Fibroblast of skin of abdomen (primary cell): ENCODE measurements at regions not wholly inside any gene's neighbourhood (a gene's known extent, or its start where the extent isn't known, plus 50 kb on each side); places are given as distances from the start of the nearest gene placed in this dataset.

Source experiments
- DNase-seq: peaks from one replicate; pipeline ENCODE4 v3.0.0-alpha.2; 2013

DNA sequence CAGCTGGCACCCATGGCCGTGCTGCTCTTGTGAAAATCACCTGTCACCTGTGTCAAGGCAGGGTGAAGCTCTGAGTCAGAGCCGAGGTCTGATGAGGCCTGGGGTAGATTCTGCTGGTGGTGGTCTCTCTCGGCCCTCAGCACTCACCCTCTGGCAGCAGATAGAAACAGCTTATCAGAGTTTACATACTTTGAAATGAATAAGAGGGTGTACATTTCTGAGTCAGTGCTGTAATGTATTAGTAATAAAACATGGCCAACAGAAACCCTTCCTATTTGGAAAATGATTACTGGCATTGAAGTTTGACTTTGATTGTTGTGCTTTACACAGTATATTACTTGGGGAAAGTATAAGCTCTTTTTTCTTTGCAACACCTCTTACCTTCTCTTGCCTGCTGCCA lies 228.8 kb downstream of the SNX10 start:
- no peak for DNase-seq

DNA sequence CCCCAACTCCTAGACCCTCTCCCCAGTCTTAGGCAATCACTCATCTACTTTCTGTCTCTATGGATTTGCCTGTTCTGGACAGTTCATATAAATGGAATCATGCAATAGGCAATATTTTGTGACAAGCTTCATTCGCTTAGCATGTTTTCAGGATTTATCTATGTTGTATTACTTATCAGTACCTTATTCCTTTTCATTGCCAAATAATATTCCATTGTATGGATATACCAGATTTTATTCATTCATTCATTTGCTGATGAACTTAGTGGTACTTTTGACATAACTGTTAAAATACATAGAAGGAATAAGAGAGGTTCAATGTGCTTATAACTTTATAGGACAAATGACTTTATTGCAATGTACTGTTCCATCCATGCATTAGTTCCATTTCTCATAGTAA lies 231.0 kb downstream of the SNX10 start:
- DNase-seq, result no peak

DNA sequence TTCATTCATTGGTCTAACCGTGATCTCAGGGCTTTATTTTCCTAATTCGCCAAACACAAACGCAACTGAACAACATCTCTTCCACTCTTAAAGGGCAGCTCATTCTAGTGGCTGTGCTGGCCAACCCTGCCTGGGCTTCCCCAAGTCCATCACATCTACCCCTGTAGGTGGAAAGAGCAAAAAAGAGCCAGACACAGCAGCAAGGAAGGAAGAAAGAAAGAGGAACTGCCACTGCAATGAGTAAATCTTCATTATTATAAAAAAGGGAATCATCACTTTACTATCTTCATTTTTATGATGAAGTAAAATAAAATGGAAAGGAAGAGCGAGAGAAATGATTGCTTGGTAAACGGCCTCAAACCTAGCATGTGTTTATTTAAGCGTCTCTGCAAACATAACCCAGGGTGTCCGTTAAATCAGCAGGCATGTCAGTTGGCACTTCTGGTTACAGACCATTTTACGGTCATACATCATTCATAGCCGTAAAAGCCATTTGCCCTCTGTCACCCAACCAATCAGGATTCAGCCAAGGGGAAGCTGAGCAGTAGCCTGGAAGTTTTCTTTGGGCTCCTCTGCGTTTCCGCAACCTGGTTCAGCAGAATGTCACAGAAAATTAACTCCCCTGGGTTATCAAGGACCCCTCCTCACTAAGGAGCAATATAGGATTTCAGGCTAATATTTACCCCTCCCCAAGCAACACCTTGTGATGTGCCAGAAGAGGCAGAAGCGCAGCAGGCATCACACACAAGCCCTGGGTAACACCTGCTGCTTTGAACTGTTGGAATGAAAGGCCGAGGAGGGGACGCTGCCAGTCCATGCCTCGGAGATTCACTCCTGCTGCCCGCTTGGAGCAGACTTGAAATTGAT lies 234.0 kb downstream of the SNX10 start:
- no peak for DNase-seq

DNA sequence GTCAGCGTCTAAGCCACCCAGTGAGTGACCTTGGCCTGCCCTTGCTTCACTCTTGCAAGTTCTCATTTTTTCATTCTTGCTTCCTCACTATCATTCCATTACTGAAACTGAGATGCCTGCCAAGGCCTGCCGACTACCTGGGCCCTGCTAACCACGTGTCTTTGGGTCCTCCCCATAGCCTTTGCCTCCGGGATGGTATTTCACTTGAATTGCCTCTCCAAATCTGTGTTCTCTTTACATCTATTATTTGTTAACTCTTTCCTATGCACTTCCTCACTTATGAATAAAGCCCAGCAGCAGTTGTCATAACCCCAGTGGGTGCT lies 234.6 kb downstream of the SNX10 start:
- no peak for DNase-seq

DNA sequence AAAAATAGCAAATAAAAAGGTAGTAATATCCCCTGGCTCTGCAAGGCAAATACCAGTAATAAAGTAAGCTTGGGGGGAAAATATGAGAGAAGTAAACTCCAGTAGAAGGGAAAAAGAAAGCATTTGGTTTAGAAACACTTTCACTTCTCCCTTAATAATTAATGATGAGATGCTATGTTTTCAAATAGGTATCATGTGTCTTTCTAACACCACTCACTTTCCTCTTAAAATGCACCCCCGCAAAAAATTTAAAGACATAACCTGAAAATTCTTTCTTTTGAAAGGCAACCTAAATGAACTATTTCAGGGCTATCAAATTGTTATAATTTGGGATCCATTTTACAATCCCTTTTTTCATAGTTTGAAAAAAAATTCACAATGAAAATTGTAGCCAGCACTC lies 240.3 kb downstream of the SNX10 start:
- no peak for DNase-seq

DNA sequence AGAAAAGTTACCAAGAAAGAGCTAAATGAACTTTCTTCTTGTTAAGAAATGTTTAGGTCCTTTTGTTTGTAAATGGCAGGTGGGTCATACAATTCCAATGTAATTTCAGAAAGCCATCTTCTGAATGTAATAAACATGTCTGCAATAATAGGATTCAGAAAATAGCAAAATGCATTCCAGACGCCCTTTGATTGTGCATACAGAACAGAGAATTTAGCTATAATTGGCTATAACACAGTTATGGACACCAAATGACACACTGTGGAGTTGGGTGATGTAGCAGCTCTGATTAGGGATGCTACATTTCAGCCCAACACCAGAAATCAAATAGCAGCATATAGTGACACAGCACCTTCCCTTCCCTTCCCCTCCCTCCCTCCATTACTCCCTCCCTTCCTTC lies 240.8 kb downstream of the SNX10 start:
- DNase-seq, result no peak

DNA sequence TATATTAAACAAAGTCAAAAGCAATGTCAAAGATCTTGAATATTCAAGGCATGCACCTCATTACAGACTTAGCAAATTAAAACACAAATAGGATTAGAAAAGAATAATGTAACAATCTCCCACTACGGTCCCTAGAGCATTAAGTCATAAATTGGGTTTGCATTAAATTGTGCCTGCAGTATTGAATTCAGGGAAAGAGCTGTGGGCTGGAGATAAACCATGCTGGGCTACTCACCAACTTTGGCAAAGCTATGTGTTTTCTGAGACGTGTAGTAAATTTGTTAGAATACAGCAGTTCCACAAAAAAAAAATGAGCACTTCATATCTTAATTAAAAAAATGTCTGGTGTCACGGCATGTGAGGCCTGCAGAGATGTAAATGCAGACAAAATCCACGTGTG lies 241.6 kb downstream of the SNX10 start:
- no peak for DNase-seq

DNA sequence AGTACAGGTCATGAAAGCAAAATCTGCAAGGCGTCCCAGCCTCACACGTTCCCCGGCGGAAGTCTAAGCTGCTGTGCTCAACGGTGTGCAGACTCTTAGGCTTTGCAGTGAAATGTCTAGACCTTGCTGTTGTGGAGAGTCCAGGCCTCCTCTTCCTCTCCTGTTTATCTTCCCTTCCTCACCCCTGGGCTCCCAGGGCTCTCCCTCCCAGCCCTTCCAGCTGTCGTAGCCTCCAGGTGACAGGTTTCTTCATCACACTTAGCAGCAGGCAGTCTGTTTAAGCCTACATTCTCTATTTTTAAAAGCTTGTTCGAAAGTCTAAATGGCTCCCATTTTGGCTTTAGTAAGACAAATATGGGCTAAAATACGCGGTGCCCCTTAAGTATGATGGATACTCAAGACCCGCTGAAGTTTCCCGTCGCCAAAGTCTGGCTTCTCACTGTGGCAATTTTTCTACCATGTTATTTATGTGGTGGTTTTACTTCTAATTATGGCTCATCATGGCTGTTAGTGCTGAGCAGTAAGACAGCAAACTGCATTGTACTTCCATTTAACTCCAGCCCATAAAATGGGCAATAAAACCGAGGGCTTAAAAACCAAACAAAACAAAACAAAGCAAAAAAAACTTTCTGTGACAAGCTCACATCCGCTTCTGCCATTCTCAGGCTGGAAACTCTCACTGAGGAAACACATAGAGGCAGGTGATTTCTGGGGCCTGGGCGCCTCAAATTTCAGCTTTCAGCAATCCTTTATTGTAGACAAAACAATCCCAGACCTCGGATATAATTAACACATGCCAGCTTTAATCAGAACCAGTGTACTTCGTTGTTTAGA lies 243.2 kb downstream of the SNX10 start:
- no peak for DNase-seq

DNA sequence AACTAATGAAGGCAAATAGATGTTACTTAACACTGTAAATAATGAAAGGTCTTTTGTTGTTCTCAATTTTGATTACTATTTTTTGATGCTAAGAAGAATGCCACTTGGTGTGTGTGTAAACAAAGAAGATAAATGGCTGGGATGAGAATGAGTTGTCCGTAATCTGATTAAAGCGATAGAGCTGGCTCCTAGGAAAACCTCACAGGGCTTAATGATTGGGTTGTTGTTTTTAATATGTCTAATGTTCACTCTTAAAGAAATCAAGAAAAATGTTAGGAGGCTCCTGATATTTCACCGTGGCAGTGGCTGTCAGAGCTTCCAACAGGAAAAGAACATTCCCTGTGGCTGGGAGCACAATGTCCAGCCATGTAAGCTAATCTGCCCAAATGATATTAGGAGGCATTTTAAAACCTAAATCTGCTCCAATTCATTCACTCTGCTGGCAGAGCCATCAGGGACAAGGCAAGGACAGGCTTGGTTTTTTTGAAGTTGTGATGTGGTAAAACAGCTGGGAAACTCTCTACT lies 243.9 kb downstream of the SNX10 start:
- no peak for DNase-seq

DNA sequence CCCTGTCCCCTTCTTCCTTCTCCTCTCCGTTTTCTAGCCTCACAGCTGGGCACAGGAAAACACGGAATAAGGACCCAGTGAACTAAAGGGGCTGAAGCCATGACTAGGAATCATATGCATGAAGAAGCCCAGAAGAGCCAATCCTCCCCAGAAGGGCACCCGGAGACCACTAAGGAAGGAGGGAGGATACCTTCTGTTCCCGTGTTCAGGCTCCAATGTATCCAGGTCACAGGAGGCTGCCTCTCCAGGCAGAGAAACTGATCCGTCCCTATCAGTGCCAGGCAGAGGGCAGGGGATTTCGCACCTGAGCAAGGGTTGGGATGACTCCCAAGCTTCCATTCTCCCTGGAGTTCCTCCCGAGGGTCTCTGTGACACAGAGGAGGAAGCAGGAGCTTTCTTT lies 246.6 kb downstream of the SNX10 start:
- no peak for DNase-seq

DNA sequence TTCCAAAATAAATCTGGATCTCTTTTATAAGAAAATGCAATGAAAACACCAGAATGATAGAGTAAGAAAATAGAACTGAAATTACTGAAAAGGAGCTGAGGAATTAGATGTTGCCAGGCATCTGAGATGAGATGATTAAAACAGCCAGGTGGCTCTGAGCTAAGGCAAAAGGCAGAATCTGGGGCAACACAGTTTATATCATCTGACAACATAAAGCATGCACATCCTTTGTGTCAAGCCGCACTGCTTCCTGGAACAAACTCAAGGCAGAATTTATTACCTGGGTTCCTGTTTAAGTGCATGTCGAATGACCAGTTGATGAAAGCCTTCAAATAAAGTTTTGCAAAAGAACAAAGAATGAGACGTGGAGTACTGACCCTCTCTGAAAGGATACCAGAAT lies 247.0 kb downstream of the SNX10 start:
- DNase-seq, result no peak

DNA sequence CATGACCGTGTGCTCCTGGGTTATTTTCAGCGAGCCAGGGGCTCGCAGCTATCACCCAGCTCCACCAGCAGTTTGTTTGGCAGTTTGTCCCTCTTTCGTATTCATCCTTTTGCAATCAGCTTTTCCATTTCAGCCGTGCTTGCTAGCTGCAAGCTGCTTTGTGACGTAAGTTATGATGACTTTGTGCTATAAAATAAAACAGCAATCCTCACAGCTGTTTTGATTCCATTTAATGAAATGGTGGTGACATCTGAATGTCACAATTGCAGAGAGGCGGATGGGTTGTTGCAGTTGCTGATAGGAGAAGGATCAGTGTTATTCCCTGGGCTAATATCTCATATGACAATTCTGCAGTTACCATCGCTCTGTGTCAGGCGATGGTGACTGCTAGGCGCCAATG lies 251.7 kb downstream of the SNX10 start:
- no peak for DNase-seq

DNA sequence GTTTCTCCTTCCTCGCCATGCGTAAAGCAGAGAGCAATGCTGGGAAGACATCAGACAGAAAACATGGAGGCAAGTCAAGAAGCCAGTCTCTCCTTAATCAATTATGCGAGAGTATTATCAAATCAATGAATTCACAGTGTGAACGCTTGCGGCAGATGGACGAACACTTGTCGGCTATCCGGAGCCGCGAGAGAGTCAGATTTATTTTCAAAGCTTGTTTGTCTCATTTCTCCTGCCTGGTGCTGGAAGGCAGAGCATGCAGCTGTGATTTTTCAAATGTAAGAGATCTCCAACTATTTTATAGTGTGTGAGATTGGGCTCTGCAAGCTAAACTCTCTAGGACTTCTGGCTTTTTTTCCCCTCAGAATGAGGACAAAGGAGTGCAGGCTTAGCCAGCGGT lies 252.3 kb downstream of the SNX10 start:
- no peak for DNase-seq

DNA sequence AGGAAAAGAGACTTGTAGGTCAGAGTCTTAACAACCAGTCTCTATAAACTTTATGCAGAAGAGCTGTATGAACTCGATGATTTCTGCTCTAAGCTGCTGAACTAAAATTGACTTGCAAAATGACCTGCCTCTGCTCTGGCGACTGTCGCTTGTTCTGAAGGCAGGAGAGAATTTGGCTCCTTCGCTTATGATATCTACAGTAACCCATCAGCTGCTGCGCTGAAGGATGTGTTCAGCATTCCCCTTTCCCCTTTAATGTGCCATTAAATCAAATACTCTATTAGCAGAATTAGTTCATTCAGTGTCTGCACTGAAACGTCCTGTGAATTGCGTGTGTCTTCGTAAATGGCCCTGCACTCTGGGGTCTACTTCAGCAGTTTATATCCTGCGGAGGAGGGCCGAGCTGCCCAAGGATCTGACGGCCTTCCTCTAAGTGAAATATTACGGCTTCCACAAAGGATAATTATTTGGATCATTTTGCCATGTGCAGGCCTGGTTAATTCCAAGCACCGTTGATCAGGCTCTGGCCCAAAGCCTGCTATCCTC lies 254.9 kb downstream of the SNX10 start:
- DNase-seq, result no peak

DNA sequence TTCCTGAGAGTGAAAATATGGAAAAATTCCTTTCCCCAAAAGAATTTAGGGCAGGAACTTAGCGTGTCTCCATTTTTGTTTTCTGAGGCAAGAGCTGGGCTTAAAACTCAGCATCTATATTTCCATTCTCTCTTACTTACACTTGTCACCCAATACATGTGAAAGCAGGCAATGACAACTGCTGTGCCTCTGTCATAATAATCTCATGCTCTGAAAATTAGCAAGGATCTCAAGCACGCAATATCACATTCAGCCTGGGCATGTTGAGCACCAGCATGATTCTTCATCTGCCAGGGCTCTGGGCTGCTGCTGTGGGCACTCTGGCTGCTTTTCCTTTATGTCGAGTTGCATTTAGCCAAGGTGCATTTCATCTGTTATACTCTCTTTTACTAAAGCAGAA lies 255.5 kb downstream of the SNX10 start:
- no peak for DNase-seq

DNA sequence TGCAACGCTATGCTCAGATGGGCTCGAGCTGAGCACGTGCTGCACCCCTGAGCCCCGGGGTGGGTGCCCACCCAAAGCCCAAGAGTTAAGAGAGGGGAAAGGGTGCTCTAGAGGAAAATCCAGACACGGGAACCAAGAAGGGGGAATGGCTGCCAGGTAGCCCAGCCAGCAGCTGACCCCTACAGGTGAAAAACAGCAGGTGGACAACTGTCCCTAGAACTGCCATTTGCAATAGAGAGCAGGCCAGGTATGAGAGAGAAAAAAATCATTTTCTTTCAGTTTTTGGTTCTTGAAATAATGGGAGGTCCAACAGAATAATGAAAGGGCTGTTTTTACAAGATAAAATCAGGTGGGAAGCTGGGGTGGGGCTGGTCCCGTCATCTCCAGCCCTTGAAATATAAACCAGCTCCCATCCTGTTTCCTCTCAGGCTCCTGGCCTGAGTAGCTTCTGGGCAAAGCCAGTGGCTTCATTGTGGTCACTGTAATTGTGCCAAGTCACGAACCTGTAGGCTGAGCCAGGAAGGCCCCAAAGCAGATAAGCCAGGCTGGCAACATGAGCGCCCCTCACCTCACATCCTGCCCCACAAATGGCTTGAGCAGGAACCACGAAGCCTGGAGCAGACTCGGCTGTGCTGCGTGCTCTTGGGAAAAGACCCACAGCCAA lies 257.8 kb downstream of the SNX10 start:
- DNase-seq, result no peak

DNA sequence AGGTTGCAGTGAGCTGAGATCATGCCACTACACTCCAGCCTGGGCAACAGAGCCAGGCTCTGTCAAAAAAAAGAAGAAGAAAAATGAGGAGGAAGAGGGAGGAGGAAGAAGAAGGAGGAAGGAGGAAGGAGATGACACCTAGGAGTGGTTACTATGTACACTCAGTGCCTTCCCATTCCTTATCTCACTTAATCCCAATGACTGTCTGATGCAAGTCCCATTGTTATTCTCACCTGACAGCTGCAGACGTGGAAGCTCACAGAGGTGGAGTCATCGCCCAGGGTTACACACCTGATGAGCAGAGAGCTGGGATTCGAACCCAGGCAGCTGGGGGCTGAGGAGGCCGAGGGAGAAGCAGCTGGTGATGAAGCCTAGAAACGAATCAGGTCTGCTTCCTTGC lies 258.8 kb downstream of the SNX10 start:
- DNase-seq, result no peak

DNA sequence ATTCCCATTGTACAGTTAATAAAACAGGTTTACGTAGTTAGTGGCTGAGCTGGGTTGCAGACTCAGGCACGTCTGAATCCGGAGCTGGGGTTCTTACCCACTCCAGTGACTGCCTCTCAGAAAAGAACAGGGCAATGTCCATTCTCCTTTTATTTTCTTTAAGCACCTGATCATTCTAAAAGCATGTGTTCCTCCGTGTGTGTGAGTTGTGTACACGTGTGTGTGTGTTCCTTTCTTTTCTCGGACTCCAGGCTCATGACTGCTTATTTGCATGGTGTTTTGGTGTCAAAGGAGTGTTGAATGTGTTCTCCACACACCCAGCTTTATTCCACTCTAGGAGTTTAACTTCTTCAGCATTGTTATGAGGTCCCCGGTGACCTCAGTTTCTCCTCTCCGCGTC lies 260.1 kb downstream of the SNX10 start:
- no peak for DNase-seq

DNA sequence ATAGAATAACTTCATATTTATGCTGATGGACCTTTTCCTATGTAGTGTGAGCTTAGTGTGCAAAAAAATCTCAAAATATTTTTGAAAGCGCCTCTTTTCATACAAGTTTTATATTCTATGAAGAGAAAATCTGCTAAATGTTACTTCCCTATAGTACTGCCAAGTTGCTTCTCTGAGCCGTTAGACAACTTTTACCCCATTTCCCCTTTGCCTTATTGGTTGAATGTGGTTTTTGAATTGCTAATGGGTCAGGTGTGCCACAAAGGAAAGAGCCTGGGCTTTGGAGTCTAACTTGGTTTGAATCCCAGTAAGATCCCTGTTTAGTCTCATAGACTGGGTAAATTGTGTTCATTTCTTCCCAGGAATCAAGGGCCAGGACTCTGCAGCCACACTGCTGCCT lies 261.5 kb downstream of the SNX10 start:
- DNase-seq, result no peak

DNA sequence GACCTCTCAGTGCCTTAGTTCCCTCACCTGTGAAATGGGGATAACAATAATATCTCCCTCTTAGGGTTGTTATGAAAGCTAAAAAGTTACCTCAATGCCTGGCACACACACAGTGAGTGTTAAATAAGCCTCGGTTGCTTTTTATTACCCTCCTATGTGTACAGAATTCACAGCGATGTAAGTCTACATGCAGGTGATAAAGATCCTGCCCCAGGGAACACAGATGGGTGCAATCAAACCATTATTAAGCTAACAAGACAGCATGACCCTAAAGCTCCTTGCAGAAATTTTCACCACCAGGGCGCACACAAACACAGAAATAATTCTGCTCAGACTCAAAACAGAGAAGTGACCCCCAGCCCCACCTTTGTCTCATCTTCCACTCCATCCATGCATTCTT lies 261.9 kb downstream of the SNX10 start:
- no peak for DNase-seq

DNA sequence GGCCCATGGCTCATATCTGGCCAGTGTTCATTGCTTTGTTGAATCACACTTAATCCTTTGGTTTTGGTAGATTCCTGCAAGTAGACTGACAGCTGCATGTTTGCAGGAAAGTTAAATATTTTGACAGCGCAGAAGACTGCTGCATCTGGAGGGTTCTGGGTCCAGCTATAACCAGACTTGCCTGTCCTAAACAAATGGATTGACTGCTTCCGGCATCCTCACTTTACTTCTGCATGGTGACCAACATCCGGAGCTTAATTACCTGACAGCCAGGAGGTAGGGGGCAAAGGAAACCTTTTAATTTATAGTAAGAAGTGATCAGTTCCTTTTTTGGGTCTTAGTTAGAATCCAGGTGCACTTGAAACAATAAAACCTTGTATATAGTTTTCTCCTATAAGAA lies 263.3 kb downstream of the SNX10 start:
- DNase-seq, result no peak

DNA sequence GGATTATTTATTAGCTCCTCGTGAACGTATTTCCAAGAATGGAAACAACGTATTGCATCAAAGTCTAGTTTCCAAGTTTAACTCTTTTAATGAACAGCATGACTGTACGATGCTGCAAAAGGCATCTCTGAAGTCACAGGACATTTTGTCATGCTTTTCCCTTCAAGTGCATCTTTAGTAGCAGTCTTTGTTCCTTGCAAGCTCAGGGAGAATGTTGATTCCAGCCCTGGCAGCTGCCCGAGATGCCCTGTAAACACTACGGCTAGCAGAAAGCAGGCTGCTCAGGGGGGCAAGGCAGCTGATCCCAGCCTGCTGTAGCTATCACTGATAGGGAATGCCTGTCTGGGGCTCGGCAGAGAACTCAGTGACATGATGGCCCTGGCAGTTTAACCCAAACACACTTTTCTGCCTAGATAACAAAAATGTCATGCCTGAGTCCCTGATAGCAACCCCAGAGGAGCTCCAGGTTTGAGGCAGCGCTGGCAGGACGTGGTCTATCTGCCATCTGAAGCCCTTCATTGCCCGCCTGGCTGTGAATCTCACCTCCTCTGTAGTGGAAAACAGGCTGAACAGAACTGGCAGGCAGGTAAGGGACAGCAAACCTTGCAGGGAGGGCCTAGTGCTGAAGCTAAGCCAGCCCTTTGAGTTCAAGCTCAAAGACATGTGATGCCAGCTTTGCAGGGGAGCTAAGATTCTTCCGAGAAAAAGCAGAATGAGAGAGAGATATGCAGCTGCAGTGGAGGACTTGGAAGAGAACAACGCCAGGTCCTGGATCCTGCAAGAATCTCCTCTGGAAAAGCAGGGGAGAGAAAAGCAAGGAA lies 264.6 kb downstream of the SNX10 start:
- no peak for DNase-seq
